Activated naive CD4-positive, alpha-beta T cell (primary cell): ENCODE measurements at regions not wholly inside any gene's neighbourhood (a gene's known extent, or its start where the extent isn't known, plus 50 kb on each side); places are given as distances from the start of the nearest gene placed in this dataset.
A peak's percentile ranks its signal among the peaks of the same experiment; 100 is the strongest.
"Not testable (repeated sequence)": the region's sequence is repeated elsewhere in the genome, so short reads cannot be mapped to it uniquely, and the experiment has no call there.

Source experiments
- DNase-seq, 4 experiments: peaks; one replicate each; lab custom pipeline; 2025; lab: John Stamatoyannopoulos, UW

DNA sequence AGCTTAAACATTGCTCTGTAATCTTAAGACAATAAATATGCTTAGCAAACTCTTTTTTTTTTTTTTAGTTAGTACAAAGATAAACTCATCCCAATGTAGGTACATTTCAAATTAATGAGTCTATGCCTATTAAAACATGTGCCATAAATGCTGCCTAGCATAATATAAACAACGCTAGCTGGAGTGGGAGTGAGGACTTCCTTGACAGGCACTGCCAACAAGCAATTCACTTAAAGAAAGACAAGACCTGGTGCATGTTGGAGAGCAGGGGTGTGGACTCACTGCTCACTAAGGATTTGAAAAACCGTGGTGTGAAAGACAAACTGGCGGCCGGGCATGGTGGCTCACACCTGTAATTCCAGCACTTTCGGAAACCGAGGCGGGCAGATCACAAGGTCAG is 187.2 kb upstream of the RGS6 start:
- DNase-seq = no peak

DNA sequence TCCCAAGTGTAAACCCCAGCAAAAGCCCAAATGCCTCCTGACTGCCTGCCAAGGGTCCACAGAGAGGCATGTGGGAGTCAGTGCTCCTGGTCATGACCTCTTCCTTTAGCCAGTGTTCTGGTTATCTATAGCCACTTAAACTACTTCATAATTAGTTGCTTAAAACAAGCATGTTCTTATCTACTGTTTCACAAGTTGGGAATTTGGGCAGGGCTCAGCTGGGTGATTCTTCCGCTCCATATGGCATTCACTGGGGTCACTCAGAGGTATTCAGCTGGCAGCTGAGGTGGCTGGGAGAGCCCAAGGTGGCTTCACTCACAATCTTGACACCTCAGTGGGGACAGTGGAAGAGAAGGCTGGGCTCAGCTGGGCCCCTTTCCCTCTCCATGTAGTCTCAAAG is 184.0 kb upstream of the RGS6 start:
- DNase-seq = no peak

DNA sequence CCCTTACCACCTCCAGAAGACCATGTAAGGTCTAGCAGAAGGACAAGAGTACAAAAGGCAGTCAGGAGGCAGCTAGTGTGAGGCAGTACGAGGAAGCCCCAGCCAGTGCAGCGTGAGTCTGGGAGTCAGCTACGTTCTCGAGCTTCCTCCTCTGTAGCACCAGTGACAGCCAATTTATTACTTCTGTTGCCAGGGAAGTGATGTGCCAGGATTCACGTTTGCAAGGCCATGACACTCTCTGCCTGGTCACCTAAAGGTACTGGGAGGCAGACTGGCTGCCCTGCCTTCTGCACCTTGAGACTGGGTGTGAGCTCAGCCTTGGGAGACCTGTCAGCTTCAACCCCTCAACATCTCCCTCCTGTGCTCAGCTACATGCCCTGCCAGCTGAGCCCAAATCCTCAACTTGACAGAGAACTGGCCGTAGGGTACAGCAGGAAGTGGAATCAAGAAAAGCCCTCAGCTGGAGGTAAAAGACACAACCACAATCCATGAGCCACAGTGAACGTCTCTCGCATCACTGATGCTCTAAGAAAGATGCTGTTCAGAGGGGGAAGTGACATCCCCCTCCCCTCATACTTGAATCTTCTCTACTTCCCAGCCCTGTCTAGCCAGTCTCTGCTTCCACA is 182.5 kb upstream of the RGS6 start:
- DNase-seq = no peak

DNA sequence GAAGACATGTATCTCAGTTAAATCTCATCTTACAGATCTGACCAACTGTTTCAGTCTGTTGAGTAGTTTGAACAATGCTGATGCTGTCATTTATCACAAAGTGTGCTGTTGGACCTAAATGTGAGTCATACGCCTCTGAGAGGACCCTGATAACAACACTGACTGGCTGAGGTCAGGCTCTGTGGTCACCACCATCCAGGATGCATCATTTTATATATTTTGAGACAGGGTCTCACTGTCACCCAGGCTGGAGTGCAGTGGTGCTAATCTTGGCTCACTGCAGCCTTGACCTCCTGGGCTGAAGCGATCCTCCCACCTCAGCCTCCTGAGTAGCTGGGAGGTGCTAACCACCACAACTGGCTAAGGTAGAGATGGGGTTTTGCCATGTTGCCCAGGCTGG is 181.0 kb upstream of the RGS6 start:
- DNase-seq = no peak

DNA sequence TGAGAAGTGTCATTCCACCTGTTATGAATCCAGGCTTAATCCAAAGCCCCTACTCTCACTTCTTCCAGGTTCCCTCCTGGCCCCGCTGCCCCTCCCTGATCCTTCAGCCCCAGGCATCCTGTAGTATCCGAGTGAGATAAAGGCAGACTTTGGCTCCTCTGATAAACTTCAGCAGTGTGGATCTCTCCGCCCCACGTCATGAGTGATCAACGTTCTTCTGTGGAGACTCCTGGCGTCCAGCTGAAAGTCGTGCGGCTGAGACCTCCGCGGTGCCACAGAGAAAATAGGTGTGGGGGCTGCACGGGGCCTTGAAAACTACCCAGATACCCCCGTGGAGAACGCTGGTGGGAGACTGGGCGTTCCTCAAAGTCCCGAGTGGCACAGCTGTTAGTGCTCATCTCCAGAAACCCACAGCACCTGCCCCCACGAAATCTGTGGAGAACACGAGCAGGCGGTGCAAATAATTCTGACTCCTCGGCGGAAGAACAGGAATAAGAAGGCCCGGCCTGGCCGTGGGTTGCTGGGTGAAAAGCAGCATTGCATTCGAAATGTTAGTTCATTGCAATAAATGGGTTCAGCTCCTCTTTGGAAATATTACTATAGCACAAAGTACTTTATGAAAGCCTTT is 180.0 kb upstream of the RGS6 start:
- no peak for DNase-seq

DNA sequence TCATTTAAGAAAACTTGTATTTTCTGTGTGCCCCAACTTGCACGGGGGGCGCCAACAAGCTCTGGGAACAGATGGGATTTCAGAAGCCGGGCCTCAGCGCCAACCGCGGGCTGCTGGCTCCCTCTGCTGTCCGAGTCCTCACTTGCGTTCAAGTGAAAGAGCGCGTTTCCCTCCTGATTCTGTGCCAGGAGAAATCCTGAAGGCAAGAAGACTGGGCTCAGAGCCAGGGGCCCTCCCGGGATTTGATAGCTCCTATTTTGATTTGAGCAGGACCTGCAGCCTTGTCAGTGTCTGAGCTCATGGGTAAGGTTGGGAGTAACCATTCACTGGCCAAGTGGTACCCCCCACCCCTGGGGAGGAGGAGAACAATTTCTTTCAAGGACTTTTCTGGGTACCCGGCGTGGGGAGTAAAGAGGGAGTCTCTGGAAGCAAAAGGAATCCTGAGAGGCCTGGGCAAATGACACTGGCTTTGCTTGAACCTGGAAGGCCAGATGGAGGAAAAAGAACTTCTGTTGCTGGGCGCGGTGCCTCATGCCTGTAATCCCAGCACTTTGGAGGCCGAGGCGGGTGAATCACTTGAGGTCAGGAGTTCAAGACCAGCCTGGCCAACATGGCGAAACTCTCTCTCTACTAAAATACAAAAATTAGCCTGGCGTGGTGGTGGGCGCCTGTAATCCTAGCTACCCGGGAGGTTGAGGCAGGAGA is 179.0 kb upstream of the RGS6 start:
- peak; percentile 35 to 64 (median 50) for DNase-seq

DNA sequence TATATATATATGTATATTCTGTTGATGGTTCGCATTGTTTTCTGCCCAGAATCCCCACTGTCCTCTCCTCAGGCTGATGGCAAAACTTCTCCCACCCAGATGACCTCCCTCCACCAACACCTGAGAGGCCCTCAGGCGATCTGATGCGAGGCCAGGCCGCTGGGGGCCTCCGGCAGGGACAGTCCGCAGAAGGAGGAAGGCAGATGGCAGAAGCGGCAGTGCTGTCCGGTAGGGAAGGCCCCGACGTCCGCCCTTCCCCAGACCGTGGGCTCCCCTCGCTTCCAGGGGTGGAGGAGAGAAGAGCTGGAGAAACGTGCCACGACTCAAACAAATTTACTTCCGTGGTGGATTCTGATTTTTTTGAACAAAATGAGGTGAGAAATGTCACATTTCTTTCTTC is 178.3 kb upstream of the RGS6 start:
- DNase-seq = no peak

DNA sequence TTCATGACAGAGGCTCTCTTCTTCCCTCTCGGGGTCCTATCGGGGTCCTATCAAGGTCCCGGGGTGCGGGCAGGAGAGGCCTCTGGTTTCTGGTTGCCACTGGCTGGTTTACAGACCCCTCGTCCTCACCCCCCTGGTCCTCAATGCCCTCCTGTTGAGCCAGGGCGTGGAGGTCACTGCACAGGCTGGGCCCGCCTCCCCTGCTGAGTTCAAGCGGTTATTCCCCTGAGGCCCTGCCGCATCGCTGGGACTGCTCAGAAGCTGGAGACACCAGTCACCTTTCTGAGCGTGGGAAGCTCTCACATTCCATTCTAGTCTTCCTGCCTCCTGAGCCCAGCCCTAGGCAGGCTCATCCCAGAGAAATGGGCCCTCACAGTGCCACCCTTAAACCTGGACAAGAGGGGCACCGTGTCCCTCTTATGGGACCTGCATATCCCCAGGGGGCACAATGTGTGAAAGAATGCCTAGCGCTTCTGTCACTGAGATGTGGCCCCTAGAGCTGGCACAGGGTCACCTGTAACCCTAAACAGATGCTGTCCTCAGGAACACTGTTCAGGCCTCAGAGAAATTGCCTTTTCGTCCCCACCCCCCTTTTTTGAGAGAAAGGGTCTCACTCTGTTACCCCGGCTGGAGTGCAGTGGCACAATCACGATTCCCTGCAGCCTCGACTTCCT is 177.7 kb upstream of the RGS6 start:
- DNase-seq = no peak

DNA sequence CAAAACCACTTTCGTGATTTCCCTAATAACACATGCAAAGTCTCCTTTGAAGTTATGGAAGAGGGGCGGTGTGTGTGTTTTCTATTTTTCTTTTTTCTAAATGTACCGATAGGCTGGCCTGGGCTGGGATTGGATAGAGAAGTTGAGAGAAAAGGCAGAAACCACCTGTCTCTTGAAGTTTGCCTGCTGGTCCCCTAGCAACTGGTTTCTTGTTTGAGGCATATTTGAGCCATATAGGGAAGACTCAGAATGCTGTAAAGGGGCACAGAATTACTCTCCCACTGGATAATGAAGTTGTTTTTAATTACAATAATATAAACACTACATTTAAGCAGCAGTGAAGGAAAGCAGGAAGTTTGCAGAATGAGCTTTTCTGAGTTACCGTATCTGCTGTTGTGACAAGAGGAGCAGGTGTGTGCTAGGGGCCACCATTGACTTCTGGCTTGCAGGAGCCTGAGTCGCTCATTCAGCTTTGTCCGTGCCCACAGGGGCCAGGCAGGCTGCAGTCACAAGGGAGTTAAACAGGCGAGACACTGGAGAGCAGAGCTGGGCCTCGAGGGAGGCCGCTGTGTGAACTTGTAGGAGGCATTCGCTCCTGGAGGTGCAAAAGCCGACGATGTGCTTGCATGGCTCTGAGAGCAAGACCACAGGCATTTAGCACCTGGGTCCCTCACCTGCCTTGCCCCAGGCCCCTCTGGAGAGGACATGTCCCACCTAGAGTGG is 173.8 kb upstream of the RGS6 start:
- DNase-seq = no peak

DNA sequence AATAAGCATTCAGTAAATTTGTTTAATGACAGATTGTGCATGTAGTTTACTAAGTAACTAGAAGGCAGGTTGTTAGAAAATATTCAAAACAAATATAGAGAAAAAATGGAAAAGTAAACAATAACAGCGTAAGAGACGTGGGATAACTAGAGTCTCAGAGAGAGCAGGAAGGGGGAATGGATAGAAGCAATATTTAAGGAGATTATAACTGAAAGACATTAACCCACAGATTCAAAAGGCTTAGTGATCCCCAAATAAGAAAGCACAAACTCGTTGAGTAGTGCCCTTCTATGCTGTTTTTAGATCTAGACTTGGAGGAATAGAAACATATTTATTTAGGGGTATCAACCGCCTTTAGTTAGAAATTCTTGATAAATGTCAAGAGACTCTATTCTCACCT is 169.7 kb upstream of the RGS6 start:
- no peak for DNase-seq

DNA sequence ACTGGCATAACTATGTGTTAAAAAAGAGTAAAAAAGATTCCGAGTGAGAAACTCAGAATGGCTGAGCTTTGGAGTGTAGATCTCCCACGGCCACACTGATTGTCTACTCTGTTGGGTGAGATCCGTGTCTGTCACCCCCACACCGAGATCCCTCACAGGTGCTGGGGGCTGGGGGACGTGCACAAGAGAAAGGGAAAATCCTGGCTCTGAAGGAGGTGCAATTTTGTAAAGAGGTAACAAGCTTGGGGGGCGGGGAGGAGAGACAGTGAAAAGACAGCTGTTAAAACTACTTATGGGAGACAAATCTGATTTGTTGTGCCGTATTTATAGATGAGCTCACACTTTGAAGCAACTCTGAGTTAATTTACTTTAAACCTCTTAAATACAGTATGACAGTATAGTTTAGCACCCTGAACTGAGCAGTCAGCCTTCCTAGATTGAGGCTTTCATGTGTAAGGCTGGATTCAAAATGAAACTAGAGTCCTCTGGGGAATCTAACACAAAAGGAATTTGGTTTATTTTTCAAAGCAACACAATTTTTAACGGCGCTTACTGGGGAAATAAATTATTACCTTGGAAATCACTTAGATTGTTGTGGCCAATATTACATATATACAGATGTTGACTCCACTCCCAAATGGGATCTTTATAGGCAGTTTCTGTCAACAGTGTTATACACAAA is 167.4 kb upstream of the RGS6 start:
- DNase-seq = no peak

DNA sequence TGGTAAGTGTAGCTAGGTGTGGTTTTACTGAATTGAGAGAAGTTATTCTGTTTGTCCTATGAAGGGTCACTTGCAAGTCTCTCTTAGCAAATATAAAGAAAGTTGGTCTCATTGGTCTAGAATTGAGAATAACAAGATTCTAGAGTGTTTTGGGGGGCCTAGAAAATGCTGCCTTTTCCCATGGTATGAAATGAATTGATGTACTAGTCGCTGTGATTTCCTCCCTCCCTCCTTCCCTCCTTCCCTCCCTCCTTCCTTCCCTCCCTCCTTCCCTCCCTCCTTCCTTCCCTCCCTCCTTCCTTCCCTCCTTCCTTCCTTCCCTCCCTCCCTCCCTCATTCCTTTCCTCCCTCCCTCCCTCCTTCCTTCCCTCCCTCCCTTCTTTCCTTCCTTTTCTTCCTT is 166.7 kb upstream of the RGS6 start:
- no peak for DNase-seq

DNA sequence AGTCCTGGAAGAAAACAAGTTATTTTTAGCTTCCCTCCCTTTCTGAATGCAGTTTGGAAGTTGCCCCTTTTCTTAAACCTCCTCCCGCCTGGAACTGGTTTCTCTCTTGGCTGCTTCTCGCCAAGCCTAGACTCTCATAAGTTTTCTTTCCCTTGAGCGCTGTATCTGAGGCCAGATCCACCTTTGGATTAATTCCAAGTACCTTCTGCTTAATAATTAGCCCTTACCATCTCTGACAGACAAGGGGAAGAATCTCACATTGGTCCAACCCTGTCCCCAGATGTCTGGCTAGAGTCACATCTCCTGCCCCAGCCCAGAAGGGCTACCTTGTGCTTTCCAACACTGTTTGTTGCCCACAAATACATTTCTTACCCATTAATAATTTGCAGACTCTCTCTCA is 161.8 kb upstream of the RGS6 start:
- DNase-seq = no peak

DNA sequence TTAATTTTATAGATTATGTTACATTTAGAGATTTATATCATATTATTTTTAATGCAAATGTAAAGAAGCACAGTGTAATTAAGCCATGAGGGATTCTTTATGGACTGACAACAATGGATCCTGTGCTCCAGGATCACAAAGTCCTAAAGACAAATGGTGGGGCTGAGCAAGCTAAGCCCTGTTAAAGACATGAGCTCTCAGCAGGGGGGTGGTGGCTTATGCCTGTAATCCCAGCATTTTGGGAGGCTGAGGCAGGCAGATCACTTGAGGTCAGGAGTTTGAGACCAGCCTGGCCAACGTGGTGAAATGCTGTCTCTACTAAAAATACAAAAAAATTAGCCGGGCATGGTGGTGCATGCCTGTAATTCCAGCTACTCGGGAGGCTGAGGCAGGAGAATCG is 160.8 kb upstream of the RGS6 start:
- DNase-seq = not testable (repeated sequence)

DNA sequence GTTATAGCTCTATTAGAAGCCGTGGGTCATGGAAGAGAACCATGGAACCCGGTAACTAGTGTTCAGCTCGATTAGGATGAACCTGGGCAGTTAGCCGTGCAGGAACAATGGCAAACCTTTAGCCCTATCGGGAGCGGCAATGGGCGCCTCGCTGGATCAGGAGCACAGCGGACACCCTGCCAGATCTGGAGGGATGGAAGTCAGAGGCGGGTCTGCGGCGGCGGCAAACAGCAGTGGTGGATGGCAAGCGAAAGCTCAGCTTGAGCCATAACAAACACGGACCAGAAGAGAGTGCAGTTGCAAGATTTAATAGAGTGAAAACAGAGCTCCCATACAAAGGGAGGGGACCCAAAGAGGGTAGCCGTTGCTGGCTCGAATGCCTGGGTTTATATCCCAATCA is 160.2 kb upstream of the RGS6 start:
- not testable (repeated sequence) for DNase-seq

DNA sequence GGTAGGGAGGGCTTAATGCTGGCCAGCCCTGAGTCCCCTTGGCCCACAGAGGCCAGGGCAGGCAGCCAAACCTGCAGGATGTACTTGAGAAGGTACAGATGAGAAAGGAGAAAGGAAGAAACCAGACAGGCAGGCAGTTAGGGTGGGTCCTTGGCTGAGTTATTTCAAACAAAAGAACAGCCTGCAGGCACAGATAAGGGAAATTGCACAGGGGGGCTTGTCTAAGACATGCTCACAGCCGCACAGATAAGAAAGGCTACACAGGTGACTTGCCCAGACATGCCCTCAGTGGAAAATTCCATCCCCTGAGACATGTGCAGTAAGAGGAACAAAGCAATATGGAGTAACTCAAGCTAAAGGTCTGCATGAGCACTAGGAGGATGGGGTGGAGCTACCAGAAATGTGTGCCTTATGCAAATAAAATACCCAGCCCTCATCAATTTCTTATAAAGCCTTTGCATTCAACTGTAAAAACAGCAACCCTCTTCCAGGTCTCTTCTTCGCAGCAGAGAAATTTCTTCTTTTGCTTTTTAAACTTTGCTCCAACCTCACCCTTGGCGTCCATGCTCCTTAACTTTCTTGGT is 158.2 kb upstream of the RGS6 start:
- no peak for DNase-seq

DNA sequence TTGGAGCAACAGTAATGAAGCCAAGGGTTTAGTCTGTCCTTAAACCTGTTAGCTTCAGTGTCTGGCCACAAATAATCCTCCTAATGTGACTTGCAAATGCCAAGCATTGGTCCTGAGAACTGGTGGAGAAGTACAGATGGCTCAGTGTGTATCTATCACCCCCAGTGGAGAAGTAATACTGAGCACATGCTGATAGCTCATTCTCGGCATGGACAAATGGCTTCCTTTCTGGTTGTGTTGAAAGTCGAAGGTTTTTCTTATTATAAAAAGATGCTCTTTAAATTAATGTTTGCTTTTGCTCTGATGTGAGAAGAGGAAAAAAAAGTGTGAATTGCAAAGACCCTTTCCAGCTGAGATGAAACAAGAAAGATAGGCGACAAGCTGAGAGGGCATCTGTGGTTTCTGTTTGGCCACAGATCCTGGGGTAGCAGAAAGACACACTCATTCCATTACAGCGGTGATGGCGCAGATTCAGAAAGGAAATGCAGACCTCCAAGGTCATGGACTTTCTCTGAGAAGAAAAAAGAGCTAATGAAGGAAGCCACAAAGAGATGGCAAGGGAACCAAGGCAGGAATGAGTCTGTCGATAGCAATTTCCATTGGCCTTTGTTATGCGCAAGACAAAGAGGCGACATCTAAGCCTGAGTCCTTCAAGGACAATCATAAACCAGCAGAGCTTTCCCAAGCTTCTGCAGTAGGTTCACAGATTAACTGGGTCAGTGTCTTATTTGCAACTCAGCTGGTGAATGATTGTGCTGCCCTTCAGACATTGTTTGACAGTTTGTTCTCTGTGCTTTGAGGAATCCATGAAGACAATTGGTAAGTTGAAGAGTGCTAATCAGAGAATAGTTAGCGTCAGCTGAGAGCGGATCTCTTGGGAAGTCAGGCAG is 155.5 kb upstream of the RGS6 start:
- DNase-seq = no peak

DNA sequence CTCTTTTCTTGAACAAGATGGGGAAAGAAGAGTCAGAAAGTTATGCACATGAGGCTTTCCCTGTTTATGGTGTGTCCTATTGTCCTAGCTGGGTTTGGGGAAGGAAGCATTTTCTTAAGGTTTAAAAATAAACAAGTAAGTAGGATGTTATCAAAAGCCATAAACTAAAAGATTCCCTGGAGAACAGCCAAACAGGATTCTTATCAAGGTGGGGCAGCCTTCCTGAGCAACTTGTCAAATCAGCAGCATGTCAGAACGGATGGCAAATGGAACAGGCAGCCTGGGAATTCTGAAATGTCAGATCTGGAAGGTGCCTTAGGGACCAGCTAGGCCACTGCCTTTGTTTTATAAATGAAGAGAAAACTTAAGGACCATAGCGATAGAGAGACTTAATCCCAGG is 152.2 kb upstream of the RGS6 start:
- no peak for DNase-seq

DNA sequence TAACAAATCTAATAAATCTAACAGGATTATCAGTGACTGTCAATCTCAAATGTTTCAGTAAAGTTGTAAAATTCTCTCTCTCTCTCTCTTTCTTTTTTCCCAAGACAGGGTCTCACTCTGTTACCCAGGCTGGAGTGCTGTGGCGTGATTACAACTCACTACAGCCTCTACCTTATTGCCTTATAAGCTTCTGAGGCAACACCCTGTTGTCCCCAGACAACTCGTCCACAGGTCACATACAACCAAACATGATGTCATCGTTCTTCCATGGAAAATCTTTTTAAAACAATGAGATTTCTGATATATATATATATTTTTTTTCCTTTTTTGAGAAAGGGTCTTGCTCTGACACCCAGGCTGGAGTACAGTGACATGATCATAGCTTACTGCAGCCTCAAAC is 151.4 kb upstream of the RGS6 start:
- no peak for DNase-seq

DNA sequence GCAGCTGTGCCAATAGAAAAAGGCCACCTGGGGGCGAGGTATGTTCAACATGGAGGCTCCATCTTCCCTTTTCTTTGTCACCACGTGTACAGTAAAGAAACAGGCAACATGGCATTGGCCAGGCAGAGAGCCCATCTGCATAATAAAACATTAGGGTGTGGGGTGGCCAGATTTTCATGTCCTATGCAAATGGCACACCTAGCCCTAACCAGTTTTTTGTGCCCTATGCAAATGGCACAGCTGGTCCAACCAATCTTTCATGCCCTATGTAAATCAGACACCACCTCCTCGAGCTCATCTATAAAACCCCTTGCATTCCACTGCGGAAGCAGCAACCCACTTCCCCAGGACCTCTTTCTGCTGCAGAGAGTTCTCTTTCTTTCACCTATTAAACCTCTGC is 149.1 kb upstream of the RGS6 start:
- DNase-seq = no peak
